ENCODE measurements at regions not wholly inside any gene's neighbourhood (a gene's known extent, or its start where the extent isn't known, plus 50 kb on each side); places are given as distances from the start of the nearest gene placed in this dataset.

DNA sequence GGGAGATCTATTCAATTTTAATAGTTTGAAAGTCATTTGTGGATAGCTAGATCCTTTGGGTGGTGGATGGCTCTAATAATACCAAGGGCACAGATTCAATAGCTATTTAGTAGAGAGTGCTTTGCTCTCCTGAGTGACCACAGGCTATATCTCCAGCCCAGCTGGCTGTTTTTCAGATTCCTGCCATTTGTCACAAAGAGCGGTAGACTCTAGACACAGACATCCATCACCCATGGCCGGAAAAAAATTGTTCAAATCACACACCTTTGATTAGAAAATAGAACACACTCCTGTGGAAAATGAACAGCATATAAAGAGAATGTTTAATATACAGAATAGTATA, 171.6 kb upstream of the MITF start:
- TF ChIP-seq, protein P1, sequence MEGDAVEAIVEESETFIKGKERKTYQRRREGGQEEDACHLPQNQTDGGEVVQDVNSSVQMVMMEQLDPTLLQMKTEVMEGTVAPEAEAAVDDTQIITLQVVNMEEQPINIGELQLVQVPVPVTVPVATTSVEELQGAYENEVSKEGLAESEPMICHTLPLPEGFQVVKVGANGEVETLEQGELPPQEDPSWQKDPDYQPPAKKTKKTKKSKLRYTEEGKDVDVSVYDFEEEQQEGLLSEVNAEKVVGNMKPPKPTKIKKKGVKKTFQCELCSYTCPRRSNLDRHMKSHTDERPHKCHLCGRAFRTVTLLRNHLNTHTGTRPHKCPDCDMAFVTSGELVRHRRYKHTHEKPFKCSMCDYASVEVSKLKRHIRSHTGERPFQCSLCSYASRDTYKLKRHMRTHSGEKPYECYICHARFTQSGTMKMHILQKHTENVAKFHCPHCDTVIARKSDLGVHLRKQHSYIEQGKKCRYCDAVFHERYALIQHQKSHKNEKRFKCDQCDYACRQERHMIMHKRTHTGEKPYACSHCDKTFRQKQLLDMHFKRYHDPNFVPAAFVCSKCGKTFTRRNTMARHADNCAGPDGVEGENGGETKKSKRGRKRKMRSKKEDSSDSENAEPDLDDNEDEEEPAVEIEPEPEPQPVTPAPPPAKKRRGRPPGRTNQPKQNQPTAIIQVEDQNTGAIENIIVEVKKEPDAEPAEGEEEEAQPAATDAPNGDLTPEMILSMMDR (IDR thresholded peaks at IDR 0.05): no peak
- TF ChIP-seq EZH2phosphoT487 (IDR thresholded peaks at IDR 0.05; ENCODE audit: borderline replicate concordance, low read depth): no peak
- no peak for TF ChIP-seq POLR2AphosphoS5 (IDR thresholded peaks at IDR 0.05; ENCODE audit: low read depth, low read length)
- no peak for TF ChIP-seq FOXJ3 (CRISPR knock-in tag; IDR thresholded peaks at IDR 0.05)
- no peak for TF ChIP-seq SMC3 (IDR thresholded peaks at IDR 0.05; ENCODE audit: low read depth, low read length)
- no peak for TF ChIP-seq RXRA (IDR thresholded peaks at IDR 0.05; ENCODE audit: borderline replicate concordance, low read depth)
- no peak for TF ChIP-seq JUND (IDR thresholded peaks at IDR 0.05)
- TF ChIP-seq, protein P2, sequence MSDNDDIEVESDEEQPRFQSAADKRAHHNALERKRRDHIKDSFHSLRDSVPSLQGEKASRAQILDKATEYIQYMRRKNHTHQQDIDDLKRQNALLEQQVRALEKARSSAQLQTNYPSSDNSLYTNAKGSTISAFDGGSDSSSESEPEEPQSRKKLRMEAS (IDR thresholded peaks at IDR 0.05; ENCODE audit: low read depth): no peak
- TF ChIP-seq EP300 (IDR thresholded peaks at IDR 0.05; ENCODE audit: borderline replicate concordance in 1 of 2, low read depth in 1 of 2, low read length in 1 of 2): no peak

Measured in SK-N-SH (cell line).